ENCODE measurements at regions not wholly inside any gene's neighbourhood (a gene's known extent, or its start where the extent isn't known, plus 50 kb on each side); places are given as distances from the start of the nearest gene placed in this dataset.

DNA sequence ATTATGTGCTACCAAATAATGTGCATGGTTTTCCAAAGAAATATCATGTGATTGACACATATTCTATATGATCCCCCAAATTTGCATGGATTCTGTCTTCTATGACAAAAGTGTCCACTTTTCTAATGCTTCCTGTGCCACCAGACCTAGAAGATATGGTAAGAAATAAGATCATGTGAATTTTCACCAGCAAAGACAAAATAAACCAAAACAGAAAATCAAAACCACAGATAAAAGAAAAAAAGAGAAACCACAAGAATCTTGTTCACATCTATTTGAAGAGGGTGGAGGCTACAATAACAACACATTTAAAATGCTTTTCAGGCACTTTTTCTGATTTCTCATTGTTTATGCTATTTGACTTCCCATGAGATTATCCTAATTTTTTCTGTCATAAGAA is 303.4 kb downstream of the DIPK2A start:
- no peak overlapping the region for H3K27ac ChIP-seq
- no peak for DNase-seq (ENCODE audit: low read depth, low spot score)

DNA sequence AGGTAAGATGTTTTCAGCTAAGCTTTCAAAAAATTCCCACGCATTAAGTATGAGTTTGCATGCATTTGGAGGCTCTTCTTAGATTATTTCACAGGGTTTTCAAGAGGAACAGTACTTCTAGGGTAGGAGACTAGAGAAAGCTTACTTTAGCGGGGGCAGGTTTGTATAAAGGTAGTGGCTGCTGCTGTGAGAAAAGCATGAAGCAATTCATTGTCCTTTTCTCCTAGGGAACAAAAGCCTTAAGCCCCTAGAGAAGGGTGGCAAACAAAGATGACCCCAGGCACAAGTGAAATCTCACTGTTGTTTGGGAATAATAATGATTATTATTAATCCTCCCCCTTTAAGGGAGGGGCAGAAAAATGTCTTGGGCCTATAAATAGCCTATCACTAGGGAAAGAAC is 310.7 kb downstream of the DIPK2A start:
- no peak for DNase-seq (ENCODE audit: low read depth, low spot score)
- H3K27ac ChIP-seq: no peak overlapping the region

DNA sequence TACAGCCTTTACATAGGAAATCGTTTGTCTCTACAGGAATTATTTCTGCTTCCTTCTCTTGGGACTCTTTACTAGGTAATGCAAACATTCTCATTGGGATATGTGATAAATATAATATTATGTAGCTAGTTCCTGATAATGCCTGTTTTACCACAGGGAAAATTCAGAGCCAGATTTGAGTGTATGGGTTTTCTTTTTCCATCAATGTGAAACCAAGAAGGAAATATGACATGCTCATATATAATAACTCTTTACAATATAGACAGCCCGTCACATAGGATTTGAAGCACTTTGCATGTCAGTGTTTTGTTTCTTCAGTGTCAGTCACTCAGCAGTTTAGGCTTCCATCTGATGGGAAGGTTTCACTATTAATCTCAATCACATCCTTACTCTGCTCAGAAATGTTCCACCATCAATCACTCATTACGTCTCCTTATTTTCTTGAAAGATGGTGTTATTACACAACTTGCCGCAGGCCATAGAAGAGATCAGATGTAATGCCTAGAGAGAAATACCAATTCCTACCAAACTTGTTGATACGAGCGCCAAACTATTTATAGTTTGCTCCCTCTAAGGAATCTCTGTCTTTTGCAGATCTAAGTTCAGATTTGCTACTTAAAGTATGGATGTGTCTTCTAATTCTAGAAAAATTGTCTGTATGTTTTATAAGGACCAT is 314.8 kb downstream of the DIPK2A start:
- DNase-seq (ENCODE audit: low read depth, low spot score): no peak
- H3K27ac ChIP-seq: no peak overlapping the region

DNA sequence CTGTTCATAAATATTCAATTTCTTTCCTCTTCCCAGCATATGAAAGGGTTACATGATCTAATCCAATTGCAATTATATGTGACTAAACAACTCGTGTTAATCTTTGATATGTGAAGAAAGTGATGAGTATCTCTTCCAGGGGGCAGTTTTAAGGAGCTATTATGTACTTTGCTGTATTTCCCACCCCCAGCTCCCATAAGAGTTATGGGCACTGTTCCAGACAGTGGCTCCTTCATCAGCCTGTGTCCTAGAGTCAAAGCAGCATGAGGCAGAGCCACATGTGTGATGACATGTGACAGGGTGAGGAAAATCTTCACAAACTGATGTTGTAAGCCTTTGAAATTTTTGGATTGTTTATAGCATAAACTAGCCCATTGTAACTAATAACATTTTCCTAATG is 315.4 kb downstream of the DIPK2A start:
- DNase-seq (ENCODE audit: low read depth, low spot score): no peak
- H3K27ac ChIP-seq: no peak overlapping the region

GRCh38 chr3:144289057-144289456 is 317.4 kb downstream of the DIPK2A start:
- H3K27ac ChIP-seq: no peak overlapping the region
- DNase-seq (ENCODE audit: low read depth, low spot score): no peak

DNA sequence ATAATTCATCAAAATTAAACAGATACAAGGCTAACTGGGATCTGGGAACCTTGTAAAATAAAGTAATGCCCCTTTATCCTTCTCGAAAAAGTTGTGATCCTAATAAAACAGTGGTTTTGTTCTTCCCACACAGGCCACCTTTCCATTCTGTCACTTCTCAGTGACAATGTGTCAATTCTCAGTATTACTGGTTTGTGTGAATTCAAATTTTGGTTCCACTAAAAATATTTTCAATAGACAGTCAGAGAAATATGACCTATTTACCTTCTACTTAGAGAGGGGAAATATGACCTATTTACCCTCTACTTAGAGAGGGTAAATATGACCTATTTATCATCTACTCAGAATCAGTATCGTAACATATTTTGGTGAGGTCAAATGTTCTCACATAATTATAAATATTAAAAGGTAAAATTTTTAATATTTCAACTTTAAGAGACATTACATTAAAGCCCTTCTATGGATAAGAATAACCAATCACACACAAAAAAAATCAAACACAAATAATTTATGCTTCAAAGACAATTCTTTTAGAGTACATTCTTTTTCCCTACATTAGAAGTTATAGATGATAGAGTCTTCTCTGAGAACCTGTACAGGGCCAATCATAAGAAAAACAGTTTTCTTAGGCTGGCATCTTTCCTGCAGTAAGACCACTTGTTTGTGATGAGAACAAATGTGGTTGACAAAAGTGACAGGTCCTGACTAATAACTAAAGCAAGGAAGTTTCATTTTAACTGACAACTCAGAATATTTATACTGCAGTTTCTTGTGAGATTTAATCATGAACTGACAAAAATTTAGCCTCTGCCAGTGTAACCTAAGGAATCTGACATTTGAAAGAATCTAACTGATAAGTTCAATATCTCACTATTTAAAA is 323.3 kb downstream of the DIPK2A start:
- DNase-seq (ENCODE audit: low read depth, low spot score): no peak
- H3K27ac ChIP-seq: no peak overlapping the region

GRCh38 chr3:144295613-144296012 is 324.0 kb downstream of the DIPK2A start:
- no peak for DNase-seq (ENCODE audit: low read depth, low spot score)
- no peak overlapping the region for H3K27ac ChIP-seq

DNA sequence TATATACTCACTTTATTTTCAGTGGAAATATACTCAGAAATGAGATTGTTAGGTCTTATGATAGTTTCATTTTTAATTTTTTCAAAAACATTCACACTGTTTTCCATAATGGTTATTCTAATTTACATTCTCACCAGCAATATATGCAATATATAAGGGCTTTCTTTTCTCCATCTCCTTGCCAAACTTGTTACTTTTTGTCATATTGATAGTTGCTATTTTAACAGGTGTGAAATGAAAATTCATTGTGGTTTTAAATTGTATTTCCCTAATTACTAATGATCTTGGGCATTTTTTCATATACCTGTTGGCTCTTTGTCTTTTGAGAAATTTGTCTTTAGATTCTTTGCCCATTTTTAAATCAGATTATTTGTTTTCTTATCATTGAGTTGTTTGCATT is 325.2 kb downstream of the DIPK2A start:
- H3K27ac ChIP-seq: no peak overlapping the region
- no peak for DNase-seq (ENCODE audit: low read depth, low spot score)

GRCh38 chr3:144301863-144302262 is 330.2 kb downstream of the DIPK2A start:
- no peak for DNase-seq (ENCODE audit: low read depth, low spot score)
- no peak overlapping the region for H3K27ac ChIP-seq

- no peak for DNase-seq (ENCODE audit: low read depth, low spot score)
Measured at GRCh38 chr3:144307951-144308350, 336.3 kb downstream of the DIPK2A start.

GRCh38 chr3:144308396-144308795 is 336.8 kb downstream of the DIPK2A start:
- no peak for DNase-seq (ENCODE audit: low read depth, low spot score)

More at GRCh38 chr3:144307951-144308350, 336.3 kb downstream of the DIPK2A start:
- no peak overlapping the region for H3K27ac ChIP-seq

GRCh38 chr3:144312702-144313101 is 341.1 kb downstream of the DIPK2A start:
- no peak overlapping the region for H3K27ac ChIP-seq
- DNase-seq (ENCODE audit: low read depth, low spot score): no peak

More at GRCh38 chr3:144308396-144308795, 336.8 kb downstream of the DIPK2A start:
- H3K27ac ChIP-seq: no peak overlapping the region

- no peak for DNase-seq (ENCODE audit: low read depth, low spot score)
- no peak overlapping the region for H3K27ac ChIP-seq
Measured at GRCh38 chr3:144314946-144315345, 343.3 kb downstream of the DIPK2A start.

GRCh38 chr3:144317961-144318360 is 346.3 kb downstream of the DIPK2A start:
- H3K27ac ChIP-seq: no peak overlapping the region
- DNase-seq (ENCODE audit: low read depth, low spot score): no peak

DNA sequence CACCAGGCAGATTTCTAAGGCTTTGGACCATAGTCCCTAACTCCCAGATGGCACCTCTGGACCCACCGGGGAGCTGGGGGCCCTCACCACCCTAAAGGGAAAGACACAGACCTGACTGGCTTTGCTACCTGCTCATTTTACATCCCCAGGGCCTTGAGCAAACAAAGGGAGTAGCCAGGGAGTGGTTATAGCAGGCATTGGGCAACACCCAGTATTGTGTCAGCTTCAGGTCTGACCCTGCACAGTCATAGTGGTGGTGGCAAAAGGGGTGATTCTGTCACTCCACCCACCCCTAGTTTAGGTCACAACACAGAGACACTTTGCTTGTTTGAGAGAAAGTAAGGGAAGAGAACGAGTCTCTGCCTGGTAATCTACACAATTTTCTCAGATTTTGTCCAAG is 352.5 kb downstream of the DIPK2A start:
- no peak overlapping the region for H3K27ac ChIP-seq
- peak; percentile 39 for DNase-seq (ENCODE audit: low read depth, low spot score)

- H3K27ac ChIP-seq: no peak overlapping the region
- DNase-seq (ENCODE audit: low read depth, low spot score): no peak
Measured at GRCh38 chr3:144332868-144333267, 361.2 kb downstream of the DIPK2A start.

GRCh38 chr3:144341471-144341870 is 369.8 kb downstream of the DIPK2A start:
- no peak for DNase-seq (ENCODE audit: low read depth, low spot score)
- H3K27ac ChIP-seq: no peak overlapping the region

DNA sequence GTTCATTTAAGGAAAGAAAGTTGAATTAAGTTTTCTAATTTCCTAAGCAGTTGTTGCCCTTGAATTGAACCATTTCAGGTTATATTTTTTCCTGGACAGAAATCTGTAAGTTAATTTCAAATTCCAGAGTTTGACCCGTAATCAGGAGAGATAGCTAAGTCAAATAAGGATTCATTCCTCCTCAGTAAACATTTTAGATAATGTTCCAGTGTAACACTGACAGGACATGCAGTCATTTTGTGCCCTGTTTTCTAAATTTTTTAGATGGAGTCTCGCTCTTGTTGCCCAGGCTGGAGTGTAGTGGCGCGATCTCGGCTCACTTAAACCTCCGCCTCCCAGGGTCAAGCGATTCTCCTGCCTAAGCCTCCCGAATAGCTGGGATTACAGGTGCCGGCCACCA is 371.7 kb downstream of the DIPK2A start:
- no peak overlapping the region for H3K27ac ChIP-seq
- DNase-seq (ENCODE audit: low read depth, low spot score): no peak

DNA sequence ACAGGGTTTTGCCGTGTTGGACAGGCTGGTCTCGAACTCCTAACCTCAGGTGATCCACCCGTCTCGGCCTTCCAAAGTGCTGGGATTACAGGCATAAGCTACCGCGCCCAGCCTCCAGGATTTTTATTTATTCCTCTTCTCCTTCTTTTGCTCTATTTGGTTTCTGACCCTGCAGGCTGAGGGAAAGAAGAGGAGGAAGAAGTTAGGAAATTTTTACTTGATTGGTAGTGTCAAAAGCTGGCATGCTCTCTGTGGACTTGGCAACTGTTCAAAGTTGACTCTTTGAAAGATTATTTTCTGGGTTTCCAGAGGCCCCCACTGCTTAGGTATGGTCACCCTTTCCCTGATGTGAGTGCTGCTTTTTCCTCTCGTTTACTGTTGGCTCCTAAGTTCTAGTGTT is 372.2 kb downstream of the DIPK2A start:
- H3K27ac ChIP-seq: no peak overlapping the region
- no peak for DNase-seq (ENCODE audit: low read depth, low spot score)

DNA sequence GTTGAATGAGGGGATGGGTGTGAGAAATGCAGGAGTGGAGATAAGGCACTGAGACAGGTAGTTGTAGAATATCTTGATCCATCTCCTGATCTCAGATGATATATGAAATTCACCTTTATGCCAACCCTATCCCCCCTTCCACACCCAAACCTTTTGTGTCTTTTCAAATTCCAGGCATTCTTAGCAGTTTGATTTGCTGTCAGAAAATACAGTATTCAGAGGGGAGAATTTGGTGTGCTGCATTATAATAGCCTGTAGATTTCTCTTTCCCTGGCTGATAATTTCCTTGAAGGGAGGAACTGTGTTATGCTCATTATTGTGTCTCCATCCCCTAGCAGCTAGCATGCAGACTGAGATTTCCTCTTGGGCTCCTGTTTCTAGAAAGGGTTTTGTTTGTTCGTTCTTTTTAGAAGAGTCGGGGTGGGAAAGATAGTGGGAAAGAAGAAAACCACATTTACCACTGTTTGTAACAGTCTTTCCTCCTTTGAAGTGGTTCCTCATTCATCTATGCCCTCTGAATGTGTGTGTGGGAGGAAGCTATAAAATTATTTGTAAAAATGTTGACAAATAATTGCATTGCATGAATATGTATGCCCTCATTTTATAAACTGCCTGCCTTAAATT is 373.4 kb downstream of the DIPK2A start:
- no peak for DNase-seq (ENCODE audit: low read depth, low spot score)
- no peak overlapping the region for H3K27ac ChIP-seq

GRCh38 chr3:144350125-144350524 is 378.5 kb downstream of the DIPK2A start:
- no peak for DNase-seq (ENCODE audit: low read depth, low spot score)
- H3K27ac ChIP-seq: no peak overlapping the region

Data from epithelial cell of prostate (primary cell).